ENCODE measurements at regions not wholly inside any gene's neighbourhood (a gene's known extent, or its start where the extent isn't known, plus 50 kb on each side); places are given as distances from the start of the nearest gene placed in this dataset.

- H3K27me3 ChIP-seq (ENCODE audit: control insufficient read depth, low read length), result no peaks in the 10 kb centered on the region
- no peaks in the 10 kb centered on the region for H4K20me1 ChIP-seq (ENCODE audit: control insufficient read depth, insufficient read depth, low read depth, low read length)
- no peaks in the 10 kb centered on the region for H3F3A ChIP-seq (ENCODE audit: control insufficient read depth, insufficient read depth)
- no peaks in the 10 kb centered on the region for H3K79me2 ChIP-seq (ENCODE audit: control insufficient read depth, low read length)
- no peak overlapping the region for H3K4me3 ChIP-seq (ENCODE audit: low read length)
- H3K27ac ChIP-seq (ENCODE audit: low read depth, low read length), result no peak overlapping the region
- TF ChIP-seq, protein P1, sequence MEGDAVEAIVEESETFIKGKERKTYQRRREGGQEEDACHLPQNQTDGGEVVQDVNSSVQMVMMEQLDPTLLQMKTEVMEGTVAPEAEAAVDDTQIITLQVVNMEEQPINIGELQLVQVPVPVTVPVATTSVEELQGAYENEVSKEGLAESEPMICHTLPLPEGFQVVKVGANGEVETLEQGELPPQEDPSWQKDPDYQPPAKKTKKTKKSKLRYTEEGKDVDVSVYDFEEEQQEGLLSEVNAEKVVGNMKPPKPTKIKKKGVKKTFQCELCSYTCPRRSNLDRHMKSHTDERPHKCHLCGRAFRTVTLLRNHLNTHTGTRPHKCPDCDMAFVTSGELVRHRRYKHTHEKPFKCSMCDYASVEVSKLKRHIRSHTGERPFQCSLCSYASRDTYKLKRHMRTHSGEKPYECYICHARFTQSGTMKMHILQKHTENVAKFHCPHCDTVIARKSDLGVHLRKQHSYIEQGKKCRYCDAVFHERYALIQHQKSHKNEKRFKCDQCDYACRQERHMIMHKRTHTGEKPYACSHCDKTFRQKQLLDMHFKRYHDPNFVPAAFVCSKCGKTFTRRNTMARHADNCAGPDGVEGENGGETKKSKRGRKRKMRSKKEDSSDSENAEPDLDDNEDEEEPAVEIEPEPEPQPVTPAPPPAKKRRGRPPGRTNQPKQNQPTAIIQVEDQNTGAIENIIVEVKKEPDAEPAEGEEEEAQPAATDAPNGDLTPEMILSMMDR (IDR thresholded peaks at IDR 0.05; ENCODE audit: low read depth, low read length, poor library complexity, severe bottlenecking), result no peak
- no peak for TF ChIP-seq EZH2phosphoT487 (IDR thresholded peaks at IDR 0.05; ENCODE audit: borderline replicate concordance, low read length)
- no peak overlapping the region for H3K4me2 ChIP-seq (ENCODE audit: low read length)
- no peaks in the 10 kb centered on the region for H3K9me2 ChIP-seq (replicated peaks; ENCODE audit: control insufficient read depth, low read length)
- no peaks in the 10 kb centered on the region for H3K4me1 ChIP-seq (ENCODE audit: control insufficient read depth, low read length)
- H3K36me3 ChIP-seq (ENCODE audit: control insufficient read depth, low read length), result no peaks in the 10 kb centered on the region
- no peaks in the 10 kb centered on the region for H3K9me3 ChIP-seq (ENCODE audit: control insufficient read depth, insufficient read depth, low read length)
Observed at GRCh38 chr5:91941588-91941987, 558.5 kb upstream of the ARRDC3 start.

- Histone ChIP-seq H3K27ac (ENCODE audit: low read depth, low read length) (no peak overlapping the region), H3K4me2 (ENCODE audit: low read length) (no peak overlapping the region), H3K79me2 (ENCODE audit: control insufficient read depth, low read length) (no peaks in the 10 kb centered on the region), H3K4me3 (ENCODE audit: low read length) (no peak overlapping the region), H3F3A (ENCODE audit: control insufficient read depth, insufficient read depth) (no peaks in the 10 kb centered on the region), H3K36me3 (ENCODE audit: control insufficient read depth, low read length) (no peaks in the 10 kb centered on the region), H3K9me3 (ENCODE audit: control insufficient read depth, insufficient read depth, low read length) (no peaks in the 10 kb centered on the region), H4K20me1 (ENCODE audit: control insufficient read depth, insufficient read depth, low read depth, low read length) (no peaks in the 10 kb centered on the region), H3K27me3 (ENCODE audit: control insufficient read depth, low read length) (no peaks in the 10 kb centered on the region), H3K9me2 (replicated peaks; ENCODE audit: control insufficient read depth, low read length) (no peaks in the 10 kb centered on the region), H3K4me1 (ENCODE audit: control insufficient read depth, low read length) (no peaks in the 10 kb centered on the region)
- no peak for TF ChIP-seq EZH2phosphoT487 (IDR thresholded peaks at IDR 0.05; ENCODE audit: borderline replicate concordance, low read length)
- TF ChIP-seq, protein P1 (IDR thresholded peaks at IDR 0.05; ENCODE audit: low read depth, low read length, poor library complexity, severe bottlenecking), result no peak
Observed at GRCh38 chr5:91938441-91938840, 555.3 kb upstream of the ARRDC3 start.

DNA sequence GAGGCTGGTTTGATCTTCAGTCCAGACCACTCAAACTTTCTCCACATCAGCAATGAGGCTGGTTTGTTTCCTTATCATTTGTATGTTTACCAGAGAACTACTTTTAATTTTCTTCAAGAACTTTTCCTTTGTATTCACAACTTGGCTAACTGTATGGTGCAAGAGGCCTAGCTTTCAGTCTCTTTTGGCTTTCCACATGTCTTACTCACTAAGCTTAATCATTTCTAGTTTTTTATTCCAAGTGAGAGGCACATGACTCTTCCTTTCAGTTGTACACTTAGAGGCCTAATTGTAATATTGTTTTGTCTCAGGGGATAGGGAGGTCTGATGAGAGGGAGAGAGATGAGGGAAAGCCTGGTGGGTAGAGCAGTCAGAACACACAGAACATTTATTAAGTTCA is 554.0 kb upstream of the ARRDC3 start:
- no peaks in the 10 kb centered on the region for H3K9me2 ChIP-seq (replicated peaks; ENCODE audit: control insufficient read depth, low read length)
- no peaks in the 10 kb centered on the region for H3K79me2 ChIP-seq (ENCODE audit: control insufficient read depth, low read length)
- H3K4me2 ChIP-seq (ENCODE audit: low read length), result no peak overlapping the region
- H3K36me3 ChIP-seq (ENCODE audit: control insufficient read depth, low read length), result no peaks in the 10 kb centered on the region
- no peaks in the 10 kb centered on the region for H4K20me1 ChIP-seq (ENCODE audit: control insufficient read depth, insufficient read depth, low read depth, low read length)
- no peaks in the 10 kb centered on the region for H3K9me3 ChIP-seq (ENCODE audit: control insufficient read depth, insufficient read depth, low read length)
- H3K4me1 ChIP-seq (ENCODE audit: control insufficient read depth, low read length), result no peaks in the 10 kb centered on the region
- no peak overlapping the region for H3K27ac ChIP-seq (ENCODE audit: low read depth, low read length)
- no peak for TF ChIP-seq EZH2phosphoT487 (IDR thresholded peaks at IDR 0.05; ENCODE audit: borderline replicate concordance, low read length)
- TF ChIP-seq, protein P1 (IDR thresholded peaks at IDR 0.05; ENCODE audit: low read depth, low read length, poor library complexity, severe bottlenecking), result no peak
- H3K27me3 ChIP-seq (ENCODE audit: control insufficient read depth, low read length), result no peaks in the 10 kb centered on the region
- H3F3A ChIP-seq (ENCODE audit: control insufficient read depth, insufficient read depth), result no peaks in the 10 kb centered on the region
- H3K4me3 ChIP-seq (ENCODE audit: low read length), result no peak overlapping the region

DNA sequence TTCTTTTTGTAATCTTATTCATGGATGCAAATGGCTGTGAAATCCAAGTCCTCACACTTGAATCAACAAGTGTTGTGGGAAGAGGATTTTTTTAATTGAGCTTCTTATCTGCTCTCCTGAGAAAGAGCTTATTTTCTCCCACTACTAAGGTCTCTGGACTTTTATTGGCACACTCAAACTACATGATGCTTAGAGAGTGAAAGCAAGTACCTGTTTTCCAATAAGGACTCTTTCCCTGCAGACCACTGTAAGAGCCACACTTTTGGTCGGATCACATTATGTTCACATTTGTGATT is 546.4 kb upstream of the ARRDC3 start:
- Histone ChIP-seq H3K27ac (ENCODE audit: low read depth, low read length) (no peak overlapping the region), H3K79me2 (ENCODE audit: control insufficient read depth, low read length) (no peaks in the 10 kb centered on the region), H3K9me2 (replicated peaks; ENCODE audit: control insufficient read depth, low read length) (no peaks in the 10 kb centered on the region), H4K20me1 (ENCODE audit: control insufficient read depth, insufficient read depth, low read depth, low read length) (no peaks in the 10 kb centered on the region), H3K27me3 (ENCODE audit: control insufficient read depth, low read length) (no peaks in the 10 kb centered on the region), H3K9me3 (ENCODE audit: control insufficient read depth, insufficient read depth, low read length) (no peaks in the 10 kb centered on the region), H3K4me1 (ENCODE audit: control insufficient read depth, low read length) (no peaks in the 10 kb centered on the region), H3F3A (ENCODE audit: control insufficient read depth, insufficient read depth) (no peaks in the 10 kb centered on the region), H3K4me3 (ENCODE audit: low read length) (no peak overlapping the region), H3K4me2 (ENCODE audit: low read length) (no peak overlapping the region), H3K36me3 (ENCODE audit: control insufficient read depth, low read length) (no peaks in the 10 kb centered on the region)
- TF ChIP-seq, protein P1 (IDR thresholded peaks at IDR 0.05; ENCODE audit: low read depth, low read length, poor library complexity, severe bottlenecking), result no peak
- no peak for TF ChIP-seq EZH2phosphoT487 (IDR thresholded peaks at IDR 0.05; ENCODE audit: borderline replicate concordance, low read length)

All from DOHH2 (cell line).